ENCODE measurements at regions not wholly inside any gene's neighbourhood (a gene's known extent, or its start where the extent isn't known, plus 50 kb on each side); places are given as distances from the start of the nearest gene placed in this dataset.

GRCh38 chr13:22080832-22081231 lies 410.0 kb downstream of the FGF9 start:
- no peak overlapping the region for H3K4me3 ChIP-seq (ENCODE audit: low read depth, low read length)
- TF ChIP-seq, protein P1, sequence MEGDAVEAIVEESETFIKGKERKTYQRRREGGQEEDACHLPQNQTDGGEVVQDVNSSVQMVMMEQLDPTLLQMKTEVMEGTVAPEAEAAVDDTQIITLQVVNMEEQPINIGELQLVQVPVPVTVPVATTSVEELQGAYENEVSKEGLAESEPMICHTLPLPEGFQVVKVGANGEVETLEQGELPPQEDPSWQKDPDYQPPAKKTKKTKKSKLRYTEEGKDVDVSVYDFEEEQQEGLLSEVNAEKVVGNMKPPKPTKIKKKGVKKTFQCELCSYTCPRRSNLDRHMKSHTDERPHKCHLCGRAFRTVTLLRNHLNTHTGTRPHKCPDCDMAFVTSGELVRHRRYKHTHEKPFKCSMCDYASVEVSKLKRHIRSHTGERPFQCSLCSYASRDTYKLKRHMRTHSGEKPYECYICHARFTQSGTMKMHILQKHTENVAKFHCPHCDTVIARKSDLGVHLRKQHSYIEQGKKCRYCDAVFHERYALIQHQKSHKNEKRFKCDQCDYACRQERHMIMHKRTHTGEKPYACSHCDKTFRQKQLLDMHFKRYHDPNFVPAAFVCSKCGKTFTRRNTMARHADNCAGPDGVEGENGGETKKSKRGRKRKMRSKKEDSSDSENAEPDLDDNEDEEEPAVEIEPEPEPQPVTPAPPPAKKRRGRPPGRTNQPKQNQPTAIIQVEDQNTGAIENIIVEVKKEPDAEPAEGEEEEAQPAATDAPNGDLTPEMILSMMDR (IDR thresholded peaks at IDR 0.05; ENCODE audit: low read depth, low read length), result no peak

DNA sequence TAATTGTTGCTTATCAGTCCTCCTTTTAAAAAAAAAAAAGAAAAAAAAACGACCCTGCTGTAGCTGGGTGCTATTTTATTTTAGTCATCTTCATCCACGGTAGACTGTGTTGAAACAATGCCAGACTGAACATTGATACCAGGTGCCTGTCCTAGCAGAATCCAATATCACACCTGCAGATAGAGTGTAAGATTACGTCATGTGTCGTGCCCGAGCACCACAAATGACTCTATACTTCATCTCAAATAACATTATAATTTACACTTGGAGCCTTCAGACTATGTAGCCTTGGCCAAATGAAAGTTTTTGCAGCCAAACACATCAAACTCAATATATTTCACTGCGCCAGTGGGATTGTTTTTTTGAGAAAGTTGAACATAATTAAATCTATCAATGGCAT lies 410.6 kb downstream of the FGF9 start:
- TF ChIP-seq, protein P1 (IDR thresholded peaks at IDR 0.05; ENCODE audit: low read depth, low read length), result no peak
- no peak overlapping the region for H3K4me3 ChIP-seq (ENCODE audit: low read depth, low read length)

- H3K4me3 ChIP-seq (ENCODE audit: low read depth, low read length), result no peak overlapping the region
- TF ChIP-seq, protein P1 (IDR thresholded peaks at IDR 0.05; ENCODE audit: low read depth, low read length), result no peak
These were observed 411.2 kb downstream of the FGF9 start for GRCh38 chr13:22082030-22082429.

DNA sequence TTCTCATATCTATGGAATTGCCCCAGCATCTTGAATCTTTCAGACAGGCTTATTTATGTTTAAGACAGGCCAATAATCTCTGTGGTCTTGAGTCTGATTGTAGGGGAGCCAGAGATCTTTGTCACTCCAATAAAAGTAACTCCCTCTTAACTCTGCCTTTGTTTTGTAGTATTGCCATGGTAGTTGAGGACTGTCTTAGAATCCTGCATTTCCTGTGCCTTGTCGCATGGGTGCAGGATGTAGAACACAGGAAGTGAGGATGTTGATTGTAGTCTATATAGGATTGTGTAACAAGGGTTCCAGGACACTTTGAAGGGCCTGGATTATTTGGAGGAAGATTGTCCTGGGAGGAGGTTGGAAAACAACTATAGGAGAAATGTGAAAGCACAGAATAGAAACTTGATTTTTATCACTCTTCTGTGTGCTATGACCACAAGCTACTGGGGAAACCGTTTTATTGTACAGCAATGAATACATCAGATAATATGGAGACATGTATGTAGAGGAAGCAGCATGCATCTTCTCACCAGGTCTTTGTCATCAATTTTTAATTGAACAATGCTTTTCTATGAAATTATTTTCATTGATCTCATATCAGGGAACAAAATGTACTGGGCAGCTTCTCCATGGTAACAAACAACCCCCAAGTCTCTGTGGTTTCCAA lies 411.7 kb downstream of the FGF9 start:
- TF ChIP-seq, protein P1 (IDR thresholded peaks at IDR 0.05; ENCODE audit: low read depth, low read length), result no peak
- H3K4me3 ChIP-seq (ENCODE audit: low read depth, low read length), result no peak overlapping the region

DNA sequence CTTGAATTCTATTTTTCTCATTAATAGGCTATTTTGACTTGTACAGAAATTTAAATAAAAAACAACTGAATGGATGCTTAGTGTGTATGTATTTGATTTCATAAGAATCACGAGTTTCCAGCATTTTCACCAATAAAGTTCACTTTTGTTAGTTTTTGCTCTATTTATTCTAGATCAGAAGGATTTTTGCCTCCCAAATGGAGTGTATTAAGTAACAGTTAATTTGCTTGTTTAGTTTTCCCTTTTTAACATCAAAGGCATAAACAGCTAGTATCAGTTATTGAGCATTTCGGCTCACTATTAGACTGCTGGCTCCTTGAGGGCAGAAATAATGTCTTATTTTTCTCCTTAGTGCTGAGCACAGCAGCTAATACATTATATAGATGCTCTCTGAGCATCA lies 414.1 kb downstream of the FGF9 start:
- TF ChIP-seq, protein P1 (IDR thresholded peaks at IDR 0.05; ENCODE audit: low read depth, low read length), result no peak
- H3K4me3 ChIP-seq (ENCODE audit: low read depth, low read length), result no peak overlapping the region

DNA sequence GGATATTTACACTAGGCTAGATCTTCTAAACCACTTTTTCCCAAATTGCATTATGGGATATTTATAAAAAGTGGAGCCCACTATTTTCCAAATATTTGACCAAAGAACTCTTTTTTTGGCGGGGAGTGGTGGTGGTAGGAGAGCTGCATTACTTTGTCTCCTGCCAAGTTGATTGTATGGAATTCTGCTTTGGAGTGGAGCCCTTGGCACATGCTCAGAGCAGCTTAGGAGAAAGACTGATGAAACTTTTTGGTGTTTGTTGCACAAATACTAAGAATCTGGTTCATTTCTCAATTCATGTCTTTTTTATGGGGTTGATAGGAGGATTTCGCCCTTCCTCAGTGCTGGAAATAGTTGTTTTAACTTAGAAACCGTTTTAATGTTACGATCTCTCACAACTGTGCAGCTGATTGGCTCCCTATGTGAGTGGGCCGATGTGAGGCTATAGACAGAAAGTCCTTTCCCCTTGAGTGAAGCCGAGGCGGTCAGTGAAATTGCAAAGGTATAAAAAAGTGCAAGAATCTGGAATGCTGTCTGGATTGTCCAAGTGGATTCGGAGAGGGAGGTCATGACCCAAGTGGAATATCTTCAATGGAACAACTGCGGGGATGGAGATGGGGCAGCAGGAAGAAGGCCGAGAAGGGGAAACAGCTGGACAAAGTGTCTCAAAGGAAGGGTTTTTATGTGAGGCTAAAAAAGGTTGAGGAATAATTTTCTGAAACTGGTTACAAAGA lies 415.9 kb downstream of the FGF9 start:
- TF ChIP-seq, protein P1 (IDR thresholded peaks at IDR 0.05; ENCODE audit: low read depth, low read length), result no peak
- H3K4me3 ChIP-seq (ENCODE audit: low read depth, low read length), result no peak overlapping the region

GRCh38 chr13:22090106-22090505 lies 419.2 kb downstream of the FGF9 start:
- H3K4me3 ChIP-seq (ENCODE audit: low read depth, low read length), result no peak overlapping the region
- TF ChIP-seq, protein P1 (IDR thresholded peaks at IDR 0.05; ENCODE audit: low read depth, low read length), result no peak

Data from WI38 (cell line).